CD4-positive, alpha-beta T cell treated with Interleukin-10 for 1 hour (primary cell): ENCODE measurements at regions not wholly inside any gene's neighbourhood (a gene's known extent, or its start where the extent isn't known, plus 50 kb on each side); places are given as distances from the start of the nearest gene placed in this dataset.
A peak's percentile ranks its signal among the peaks of the same experiment; 100 is the strongest.
"Not testable (repeated sequence)": the region's sequence is repeated elsewhere in the genome, so short reads cannot be mapped to it uniquely, and the experiment has no call there.

Experiments
- DNase-seq: peaks from one replicate; pipeline ENCODE4 v3.0.0-alpha.2; 2020

- DNase-seq = no peak
Observed at GRCh38 chr6:6725468-6726209, 137.1 kb downstream of the LY86 start.

GRCh38 chr6:6728169-6728941 lies 139.8 kb downstream of the LY86 start:
- DNase-seq = no peak

- DNase-seq = no peak
Observed at GRCh38 chr6:6729971-6730370, 141.5 kb downstream of the LY86 start.

GRCh38 chr6:6730831-6731230 lies 142.3 kb downstream of the LY86 start:
- DNase-seq = no peak

GRCh38 chr6:6734479-6735465 lies 146.3 kb downstream of the LY86 start:
- DNase-seq = no peak

- DNase-seq = no peak
Observed at GRCh38 chr6:6736791-6737654, 148.5 kb downstream of the LY86 start.

- no peak for DNase-seq
Observed at GRCh38 chr6:6737671-6738070, 149.2 kb downstream of the LY86 start.

- no peak for DNase-seq
Observed at GRCh38 chr6:6738108-6738507, 149.6 kb downstream of the LY86 start.

GRCh38 chr6:6738922-6739716 lies 150.6 kb downstream of the LY86 start:
- DNase-seq = no peak

- no peak for DNase-seq
Observed at GRCh38 chr6:6740595-6740994, 152.1 kb downstream of the LY86 start.

GRCh38 chr6:6741264-6741663 lies 152.7 kb downstream of the LY86 start:
- DNase-seq = no peak

GRCh38 chr6:6742535-6742934 lies 154.0 kb downstream of the LY86 start:
- no peak for DNase-seq

GRCh38 chr6:6744551-6744950 lies 156.0 kb downstream of the LY86 start:
- DNase-seq = no peak

GRCh38 chr6:6745637-6746332 lies 157.3 kb downstream of the LY86 start:
- not testable (repeated sequence) for DNase-seq

- DNase-seq = no peak
Observed at GRCh38 chr6:6746333-6746969, 157.9 kb downstream of the LY86 start.

GRCh38 chr6:6746970-6747338 lies 158.4 kb downstream of the LY86 start:
- DNase-seq = no peak

- no peak for DNase-seq
Observed at GRCh38 chr6:6747371-6747770, 158.9 kb downstream of the LY86 start.

- DNase-seq = no peak
Observed at GRCh38 chr6:6748001-6748400, 159.5 kb downstream of the LY86 start.

- DNase-seq = peak; percentile 1
Observed at GRCh38 chr6:6749702-6750491, 161.4 kb downstream of the LY86 start.
